ENCODE measurements at regions not wholly inside any gene's neighbourhood (a gene's known extent, or its start where the extent isn't known, plus 50 kb on each side); places are given as distances from the start of the nearest gene placed in this dataset.

DNA sequence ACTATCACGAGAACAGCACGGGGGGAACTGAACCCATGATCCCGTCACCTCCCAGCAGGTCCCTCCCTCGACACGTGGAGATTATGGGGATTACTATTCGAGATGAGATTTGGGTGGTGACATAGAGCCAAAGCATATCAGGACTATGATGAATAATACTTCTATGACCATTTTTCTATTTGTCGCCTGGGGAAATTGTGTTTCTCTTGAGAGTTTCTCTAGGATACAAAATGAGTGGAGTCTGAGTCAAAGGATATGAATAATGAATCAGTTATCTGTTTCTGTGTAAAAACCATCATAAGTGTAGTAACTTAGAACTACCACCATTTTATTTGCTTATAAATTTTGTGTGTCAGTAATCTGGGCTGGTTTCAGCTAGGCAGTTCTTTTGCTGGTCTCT lies 533.0 kb upstream of the ARX start:
- no peak overlapping the region for H2AFZ ChIP-seq (ENCODE audit: control insufficient read depth, low read depth, low read length)
- no peak overlapping the region for H3K9ac ChIP-seq (ENCODE audit: control insufficient read depth, insufficient read depth, low read length)
- 13% methylated on average over 7 of the region's 7 CpGs for WGBS (ENCODE audit: insufficient coverage, insufficient replicate concordance, low lambda C conversion rate, missing lambda C conversion rate)
- H3K4me1 ChIP-seq (ENCODE audit: control insufficient read depth, insufficient read depth, low read length), result no peaks in the 10 kb centered on the region
- no peaks in the 10 kb centered on the region for H3K79me2 ChIP-seq (ENCODE audit: control insufficient read depth, insufficient read depth, low read length)
- no peaks in the 10 kb centered on the region for H3K9me3 ChIP-seq (replicated peaks; ENCODE audit: control insufficient read depth, insufficient read depth, low read length)
- in situ Hi-C loops (cut with MboI), result no loop called here
- ChIA-PET CTCF (no interaction called here), SMC1A (ENCODE audit: uncharacterized antibody, unreplicated experiment) (no interaction called here), POLR2A (no interaction called here), RAD21 (ENCODE audit: unreplicated experiment) (no interaction called here)
- no peak for TF ChIP-seq SMARCA5 (IDR thresholded peaks at IDR 0.05)
- no peak for TF ChIP-seq RAD21 (IDR thresholded peaks at IDR 0.05; ENCODE audit: insufficient read depth, low read depth, low read length)
- no peak overlapping the region for H3K27ac ChIP-seq (ENCODE audit: control insufficient read depth, insufficient read depth)
- H3K4me2 ChIP-seq (ENCODE audit: control insufficient read depth, insufficient read depth), result no peak overlapping the region
- intact Hi-C loops (cut with micrococcal nuclease; ENCODE audit: unreplicated experiment), result no loop called here
- FAIRE-seq (no peak), ATAC-seq (no peak), DNase-seq (ENCODE audit: low read depth, low spot score) (no peak)
- H3K4me3 ChIP-seq, result no peak overlapping the region
- H4K20me1 ChIP-seq (ENCODE audit: control insufficient read depth, insufficient read depth), result no peaks in the 10 kb centered on the region
- BruUV-seq (replicated peaks), result no TSS peak
- H3K36me3 ChIP-seq (ENCODE audit: control insufficient read depth in 2 of 2, insufficient read depth in 2 of 2, low read length in 1 of 2), result no peaks in the 10 kb centered on the region
- no peaks in the 10 kb centered on the region for H3K27me3 ChIP-seq (replicated peaks in 1 of 2; ENCODE audit: control insufficient read depth in 2 of 2, insufficient read depth in 2 of 2, low read length in 1 of 2)

DNA sequence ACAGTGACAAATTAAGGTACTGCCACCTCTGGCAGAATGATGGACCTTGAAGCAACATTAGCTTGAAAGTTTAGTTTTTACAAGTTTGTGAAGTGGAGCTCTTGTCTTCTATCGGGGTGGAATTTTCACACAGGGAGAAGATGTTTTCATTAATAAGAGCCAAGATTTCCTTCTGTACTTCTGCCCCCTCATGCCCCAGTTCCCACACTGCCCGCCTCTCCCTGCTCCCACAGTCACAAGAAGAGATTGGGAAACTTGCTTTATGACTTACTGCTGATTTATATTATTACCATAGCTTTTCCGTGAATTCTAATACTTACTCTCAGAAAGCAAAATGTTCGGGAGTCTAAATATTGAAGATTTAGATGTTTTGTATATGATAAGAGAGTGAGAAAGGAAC lies 539.8 kb upstream of the ARX start:
- intact Hi-C loops (cut with micrococcal nuclease; ENCODE audit: unreplicated experiment), result no loop called here

More for the DNA sequence above, 539.8 kb upstream of the ARX start:
- ChIA-PET CTCF (no interaction called here), SMC1A (ENCODE audit: uncharacterized antibody, unreplicated experiment) (interaction anchor here (0.7 kb wide), 1 partner anchor 23 kb away, joined by 3 read pairs; no protein-coding TSS in a partner anchor), RAD21 (ENCODE audit: unreplicated experiment) (no interaction called here), POLR2A (no interaction called here)
- TF ChIP-seq EGR1 (IDR thresholded peaks at IDR 0.05; ENCODE audit: borderline replicate concordance in 1 of 2, low read depth in 2 of 2, low read length in 2 of 2), result no peak
- no peak for TF ChIP-seq NFXL1 (IDR thresholded peaks at IDR 0.05; ENCODE audit: borderline replicate concordance)
- no peak for TF ChIP-seq SMAD5 (IDR thresholded peaks at IDR 0.05; ENCODE audit: low read depth)
- TF ChIP-seq, protein P1, sequence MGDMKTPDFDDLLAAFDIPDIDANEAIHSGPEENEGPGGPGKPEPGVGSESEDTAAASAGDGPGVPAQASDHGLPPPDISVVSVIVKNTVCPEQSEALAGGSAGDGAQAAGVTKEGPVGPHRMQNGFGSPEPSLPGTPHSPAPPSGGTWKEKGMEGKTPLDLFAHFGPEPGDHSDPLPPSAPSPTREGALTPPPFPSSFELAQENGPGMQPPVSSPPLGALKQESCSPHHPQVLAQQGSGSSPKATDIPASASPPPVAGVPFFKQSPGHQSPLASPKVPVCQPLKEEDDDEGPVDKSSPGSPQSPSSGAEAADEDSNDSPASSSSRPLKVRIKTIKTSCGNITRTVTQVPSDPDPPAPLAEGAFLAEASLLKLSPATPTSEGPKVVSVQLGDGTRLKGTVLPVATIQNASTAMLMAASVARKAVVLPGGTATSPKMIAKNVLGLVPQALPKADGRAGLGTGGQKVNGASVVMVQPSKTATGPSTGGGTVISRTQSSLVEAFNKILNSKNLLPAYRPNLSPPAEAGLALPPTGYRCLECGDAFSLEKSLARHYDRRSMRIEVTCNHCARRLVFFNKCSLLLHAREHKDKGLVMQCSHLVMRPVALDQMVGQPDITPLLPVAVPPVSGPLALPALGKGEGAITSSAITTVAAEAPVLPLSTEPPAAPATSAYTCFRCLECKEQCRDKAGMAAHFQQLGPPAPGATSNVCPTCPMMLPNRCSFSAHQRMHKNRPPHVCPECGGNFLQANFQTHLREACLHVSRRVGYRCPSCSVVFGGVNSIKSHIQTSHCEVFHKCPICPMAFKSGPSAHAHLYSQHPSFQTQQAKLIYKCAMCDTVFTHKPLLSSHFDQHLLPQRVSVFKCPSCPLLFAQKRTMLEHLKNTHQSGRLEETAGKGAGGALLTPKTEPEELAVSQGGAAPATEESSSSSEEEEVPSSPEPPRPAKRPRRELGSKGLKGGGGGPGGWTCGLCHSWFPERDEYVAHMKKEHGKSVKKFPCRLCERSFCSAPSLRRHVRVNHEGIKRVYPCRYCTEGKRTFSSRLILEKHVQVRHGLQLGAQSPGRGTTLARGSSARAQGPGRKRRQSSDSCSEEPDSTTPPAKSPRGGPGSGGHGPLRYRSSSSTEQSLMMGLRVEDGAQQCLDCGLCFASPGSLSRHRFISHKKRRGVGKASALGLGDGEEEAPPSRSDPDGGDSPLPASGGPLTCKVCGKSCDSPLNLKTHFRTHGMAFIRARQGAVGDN (IDR thresholded peaks at IDR 0.05), result no peak
- TF ChIP-seq, protein P2, sequence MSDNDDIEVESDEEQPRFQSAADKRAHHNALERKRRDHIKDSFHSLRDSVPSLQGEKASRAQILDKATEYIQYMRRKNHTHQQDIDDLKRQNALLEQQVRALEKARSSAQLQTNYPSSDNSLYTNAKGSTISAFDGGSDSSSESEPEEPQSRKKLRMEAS (IDR thresholded peaks at IDR 0.05; ENCODE audit: low read depth, low read length), result no peak
- TF ChIP-seq, protein P3, sequence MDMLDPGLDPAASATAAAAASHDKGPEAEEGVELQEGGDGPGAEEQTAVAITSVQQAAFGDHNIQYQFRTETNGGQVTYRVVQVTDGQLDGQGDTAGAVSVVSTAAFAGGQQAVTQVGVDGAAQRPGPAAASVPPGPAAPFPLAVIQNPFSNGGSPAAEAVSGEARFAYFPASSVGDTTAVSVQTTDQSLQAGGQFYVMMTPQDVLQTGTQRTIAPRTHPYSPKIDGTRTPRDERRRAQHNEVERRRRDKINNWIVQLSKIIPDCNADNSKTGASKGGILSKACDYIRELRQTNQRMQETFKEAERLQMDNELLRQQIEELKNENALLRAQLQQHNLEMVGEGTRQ (IDR thresholded peaks at IDR 0.05; ENCODE audit: borderline replicate concordance, low read depth, low read length), result no peak
- TF ChIP-seq YY1 (IDR thresholded peaks at IDR 0.05; ENCODE audit: low read depth, low read length), result no peak
- TF ChIP-seq ZSCAN29 (IDR thresholded peaks at IDR 0.05), result no peak
- no peak for TF ChIP-seq WRNIP1 (IDR thresholded peaks at IDR 0.05; ENCODE audit: borderline replicate concordance, low read depth, low read length)
- TF ChIP-seq, protein P4, sequence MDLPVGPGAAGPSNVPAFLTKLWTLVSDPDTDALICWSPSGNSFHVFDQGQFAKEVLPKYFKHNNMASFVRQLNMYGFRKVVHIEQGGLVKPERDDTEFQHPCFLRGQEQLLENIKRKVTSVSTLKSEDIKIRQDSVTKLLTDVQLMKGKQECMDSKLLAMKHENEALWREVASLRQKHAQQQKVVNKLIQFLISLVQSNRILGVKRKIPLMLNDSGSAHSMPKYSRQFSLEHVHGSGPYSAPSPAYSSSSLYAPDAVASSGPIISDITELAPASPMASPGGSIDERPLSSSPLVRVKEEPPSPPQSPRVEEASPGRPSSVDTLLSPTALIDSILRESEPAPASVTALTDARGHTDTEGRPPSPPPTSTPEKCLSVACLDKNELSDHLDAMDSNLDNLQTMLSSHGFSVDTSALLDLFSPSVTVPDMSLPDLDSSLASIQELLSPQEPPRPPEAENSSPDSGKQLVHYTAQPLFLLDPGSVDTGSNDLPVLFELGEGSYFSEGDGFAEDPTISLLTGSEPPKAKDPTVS (IDR thresholded peaks at IDR 0.05; ENCODE audit: low read depth, low read length), result no peak
- no peak for TF ChIP-seq BACH1 (IDR thresholded peaks at IDR 0.05; ENCODE audit: borderline replicate concordance)
- Histone ChIP-seq H3K9ac (ENCODE audit: control insufficient read depth, insufficient read depth, low read length) (no peak overlapping the region), H3K27ac (ENCODE audit: control insufficient read depth, insufficient read depth) (no peak overlapping the region), H3K4me2 (ENCODE audit: control insufficient read depth, insufficient read depth) (no peak overlapping the region), H3K27me3 (replicated peaks in 1 of 2; ENCODE audit: control insufficient read depth in 2 of 2, insufficient read depth in 2 of 2, low read length in 1 of 2) (no peaks in the 10 kb centered on the region), H3K79me2 (ENCODE audit: control insufficient read depth, insufficient read depth, low read length) (no peaks in the 10 kb centered on the region), H3K9me3 (replicated peaks; ENCODE audit: control insufficient read depth, insufficient read depth, low read length) (no peaks in the 10 kb centered on the region), H3K4me3 (no peak overlapping the region), H3K4me1 (ENCODE audit: control insufficient read depth, insufficient read depth, low read length) (no peaks in the 10 kb centered on the region), H2AFZ (ENCODE audit: control insufficient read depth, low read depth, low read length) (no peak overlapping the region), H3K36me3 (ENCODE audit: control insufficient read depth in 2 of 2, insufficient read depth in 2 of 2, low read length in 1 of 2) (no peaks in the 10 kb centered on the region), H4K20me1 (ENCODE audit: control insufficient read depth, insufficient read depth) (no peaks in the 10 kb centered on the region)
- WGBS (ENCODE audit: insufficient coverage, insufficient replicate concordance, low lambda C conversion rate, missing lambda C conversion rate), result 16% methylated on average over 4 of the region's 4 CpGs
- no peak for FAIRE-seq
- in situ Hi-C loops (cut with MboI), result no loop called here
- BruUV-seq (replicated peaks), result no TSS peak
- DNase-seq (ENCODE audit: low read depth, low spot score), result no peak
- ATAC-seq, result no peak
